ENCODE measurements at regions not wholly inside any gene's neighbourhood (a gene's known extent, or its start where the extent isn't known, plus 50 kb on each side); places are given as distances from the start of the nearest gene placed in this dataset.
"Not testable (repeated sequence)": the region's sequence is repeated elsewhere in the genome, so short reads cannot be mapped to it uniquely, and the experiment has no call there.

- DNase-seq (ENCODE audit: low read depth in 2 of 2) = no peak
These were observed 1209.8 kb downstream of the FLRT2 start for GRCh38 chr14:86739761-86740160.

- DNase-seq (ENCODE audit: low read depth in 2 of 2) = not testable (repeated sequence)
These were observed 1201.5 kb downstream of the FLRT2 start for GRCh38 chr14:86731427-86731826.

GRCh38 chr14:86723254-86723624, 1193.3 kb downstream of the FLRT2 start:
- no peak for DNase-seq (ENCODE audit: low read depth in 2 of 2)

- no peak for DNase-seq (ENCODE audit: low read depth in 2 of 2)
These were observed 1192.8 kb downstream of the FLRT2 start for GRCh38 chr14:86722612-86723253.

GRCh38 chr14:86714575-86714974, 1184.6 kb downstream of the FLRT2 start:
- no peak for DNase-seq (ENCODE audit: low read depth in 2 of 2)

GRCh38 chr14:86714153-86714552, 1184.2 kb downstream of the FLRT2 start:
- DNase-seq (ENCODE audit: low read depth in 2 of 2) = no peak

GRCh38 chr14:86712727-86713126, 1182.8 kb downstream of the FLRT2 start:
- DNase-seq (ENCODE audit: low read depth in 2 of 2) = no peak

GRCh38 chr14:86712176-86712575, 1182.2 kb downstream of the FLRT2 start:
- no peak for DNase-seq (ENCODE audit: low read depth in 2 of 2)

- DNase-seq (ENCODE audit: low read depth in 2 of 2) = no peak
These were observed 1178.9 kb downstream of the FLRT2 start for GRCh38 chr14:86708846-86709339.

GRCh38 chr14:86707071-86707470, 1177.1 kb downstream of the FLRT2 start:
- no peak for DNase-seq (ENCODE audit: low read depth in 2 of 2)

GRCh38 chr14:86683561-86683960, 1153.6 kb downstream of the FLRT2 start:
- no peak for DNase-seq (ENCODE audit: low read depth in 2 of 2)

- DNase-seq (ENCODE audit: low read depth in 2 of 2) = no peak
These were observed 1145.1 kb downstream of the FLRT2 start for GRCh38 chr14:86675059-86675458.

GRCh38 chr14:86673523-86673969, 1143.6 kb downstream of the FLRT2 start:
- no peak for DNase-seq (ENCODE audit: low read depth in 2 of 2)

GRCh38 chr14:86672080-86672479, 1142.1 kb downstream of the FLRT2 start:
- DNase-seq (ENCODE audit: low read depth in 2 of 2) = no peak

- DNase-seq (ENCODE audit: low read depth in 2 of 2) = no peak
These were observed 1136.0 kb downstream of the FLRT2 start for GRCh38 chr14:86665975-86666374.

GRCh38 chr14:86662334-86662733, 1132.4 kb downstream of the FLRT2 start:
- DNase-seq (ENCODE audit: low read depth in 2 of 2) = no peak

- DNase-seq (ENCODE audit: low read depth in 2 of 2) = peak in 1 of 2 donors; percentile 2
These were observed 1124.7 kb downstream of the FLRT2 start for GRCh38 chr14:86654558-86655184.

- no peak for DNase-seq (ENCODE audit: low read depth in 2 of 2)
These were observed 1122.6 kb downstream of the FLRT2 start for GRCh38 chr14:86652526-86652925.

GRCh38 chr14:86646696-86647690, 1117.0 kb downstream of the FLRT2 start:
- DNase-seq (ENCODE audit: low read depth in 2 of 2) = no peak

GRCh38 chr14:86646125-86646524, 1116.2 kb downstream of the FLRT2 start:
- DNase-seq (ENCODE audit: low read depth in 2 of 2) = no peak

GRCh38 chr14:86641310-86641709, 1111.4 kb downstream of the FLRT2 start:
- no peak for DNase-seq (ENCODE audit: low read depth in 2 of 2)

- DNase-seq (ENCODE audit: low read depth in 2 of 2) = no peak
These were observed 1110.3 kb downstream of the FLRT2 start for GRCh38 chr14:86640288-86640687.

Measured in stimulated activated CD8-positive, alpha-beta memory T cell treated with anti-CD3 and anti-CD28 coated beads, Interleukin-7, amount 100 ng/mL, for 1 hour (primary cell).